CD4-positive, alpha-beta memory T cell (primary cell): ENCODE measurements at regions not wholly inside any gene's neighbourhood (a gene's known extent, or its start where the extent isn't known, plus 50 kb on each side); places are given as distances from the start of the nearest gene placed in this dataset.
"Not testable (repeated sequence)": the region's sequence is repeated elsewhere in the genome, so short reads cannot be mapped to it uniquely, and the experiment has no call there.

ENCODE experiments used
- CTCF ChIA-PET: fragments of 350-600 bp; sonication (Branson Sonifier 250); formaldehyde crosslinking; loops from one replicate; lab custom pipeline; 2021; ENCODE audit warnings: inconsistent platforms; ENCODE audit not compliant: partially characterized antibody; lab: Charles Lee
- POLR2A ChIA-PET: fragments of 350-600 bp; sonication (Branson Sonifier 250); formaldehyde crosslinking; loops from one replicate; lab custom pipeline; 2021; ENCODE audit not compliant: partially characterized antibody; lab: Charles Lee
- DNase-seq, 5 donors: peaks; one replicate each; pipeline versions ENCODE4 v3.0.0 to v3.0.0-alpha.2; 2020 to 2022; ENCODE audit warnings: mixed read lengths in 1 of 5
- H3K27ac ChIP-seq: one replicate; pipeline ENCODE4 v1.7.0; 2013; ENCODE audit warnings: low read depth, low read length
- H3K27me3 ChIP-seq: 2 replicates; pipeline ENCODE4 v1.7.0; 2013; ENCODE audit warnings: mild to moderate bottlenecking, low read length, moderate library complexity; ENCODE audit not compliant: insufficient read depth
- H3K36me3 ChIP-seq: 2 replicates; pipeline ENCODE4 v1.7.0; 2013; ENCODE audit warnings: mild to moderate bottlenecking, low read length, moderate library complexity; ENCODE audit not compliant: insufficient read depth
- H3K4me1 ChIP-seq: 2 replicates; pipeline ENCODE4 v1.7.0; 2013; ENCODE audit warnings: mild to moderate bottlenecking, low read length, moderate library complexity; ENCODE audit not compliant: insufficient read depth
- H3K4me3 ChIP-seq, 2 donors: one replicate each; pipeline ENCODE4 v1.7.0; 2013; ENCODE audit warnings: low read length in 2 of 2, mild to moderate bottlenecking in 1 of 2
- H3K9me3 ChIP-seq, 2 donors: one replicate each; pipeline ENCODE4 v1.7.0; 2013; ENCODE audit warnings: low read length in 2 of 2, control low read depth in 1 of 2; ENCODE audit not compliant: control insufficient read depth in 1 of 2
- H3K27ac Mint-ChIP-seq, 7 donors: one replicate each; pipeline ENCODE4 v1.8.0; 2020 to 2021; ENCODE audit warnings: mixed read lengths in 7 of 7, mild to moderate bottlenecking in 6 of 7, inconsistent platforms in 3 of 7, moderate library complexity in 3 of 7
- H3K27me3 Mint-ChIP-seq, 2 donors: one replicate each; pipeline ENCODE4 v1.8.0; 2020 to 2021; ENCODE audit warnings: mixed read lengths in 2 of 2
- H3K36me3 Mint-ChIP-seq, 2 donors: one replicate each; pipeline ENCODE4 v1.8.0; 2020 to 2021; ENCODE audit warnings: mixed read lengths in 2 of 2, inconsistent platforms in 1 of 2, mild to moderate bottlenecking in 1 of 2
- H3K4me1 Mint-ChIP-seq, 4 donors: one replicate each; pipeline ENCODE4 v1.8.0; 2020 to 2021; ENCODE audit warnings: mixed read lengths in 4 of 4, mild to moderate bottlenecking in 1 of 4
- H3K4me3 Mint-ChIP-seq, 8 donors: one replicate each; pipeline ENCODE4 v1.8.0; 2020 to 2021; ENCODE audit warnings: mixed read lengths in 8 of 8, mild to moderate bottlenecking in 7 of 8, moderate library complexity in 6 of 8, inconsistent platforms in 3 of 8
- H3K9me3 Mint-ChIP-seq, 8 donors: one replicate each; pipeline ENCODE4 v1.8.0; 2020 to 2021; ENCODE audit warnings: mixed read lengths in 8 of 8, mild to moderate bottlenecking in 5 of 8, inconsistent platforms in 3 of 8, moderate library complexity in 1 of 8
- intact Hi-C: fragments of 100-400 bp; cut with micrococcal nuclease; formaldehyde crosslinking; loops from one replicate; pipeline ENCODE4 v1.15.1; 2023

DNA sequence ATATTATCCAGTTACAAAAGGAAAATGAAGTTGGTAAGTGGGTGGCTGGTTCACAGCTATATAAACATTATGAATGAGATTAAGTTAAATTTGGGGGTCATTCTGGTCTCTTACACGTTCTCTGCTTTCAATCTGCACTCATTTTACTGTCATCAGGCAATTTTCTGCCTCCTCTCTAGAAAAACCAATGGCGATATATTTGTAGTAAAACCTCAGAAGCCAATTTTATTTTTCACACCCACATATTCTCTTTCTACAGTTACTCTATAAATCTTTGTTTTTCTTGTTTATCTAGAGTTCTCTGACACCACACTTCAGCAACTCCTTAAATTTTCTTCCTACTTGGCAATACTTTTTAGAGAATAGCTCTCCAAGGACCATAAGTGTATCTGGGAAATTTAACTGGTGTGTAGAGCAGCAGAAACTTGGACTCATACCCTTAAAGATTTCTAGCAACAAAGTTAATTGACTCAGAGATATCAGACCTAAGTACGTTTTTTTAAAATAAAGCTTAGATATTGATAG lies 926.9 kb downstream of the TMTC2 start:
- Histone ChIP-seq H3K27me3 (no peaks in the 10 kb centered on the region), H3K36me3 (no peaks in the 10 kb centered on the region), H3K9me3 (no peaks in the 10 kb centered on the region), H3K4me1 (no peaks in the 10 kb centered on the region), H3K27ac (no peak overlapping the region), H3K4me3 (no peak overlapping the region)
- H3K36me3 Mint-ChIP-seq = no peaks in the 10 kb centered on the region
- no peaks in the 10 kb centered on the region for H3K27me3 Mint-ChIP-seq
- ChIA-PET POLR2A (no interaction called here), CTCF (no interaction called here)
- H3K9me3 Mint-ChIP-seq = peaks cover 0 to 9% (median 3%) of the 10 kb centered on the region in 8 donors
- no peak for DNase-seq
- no peak overlapping the region for H3K4me3 Mint-ChIP-seq
- intact Hi-C loops = no loop called here
- H3K27ac Mint-ChIP-seq = no peak overlapping the region
- H3K4me1 Mint-ChIP-seq = no peaks in the 10 kb centered on the region

DNA sequence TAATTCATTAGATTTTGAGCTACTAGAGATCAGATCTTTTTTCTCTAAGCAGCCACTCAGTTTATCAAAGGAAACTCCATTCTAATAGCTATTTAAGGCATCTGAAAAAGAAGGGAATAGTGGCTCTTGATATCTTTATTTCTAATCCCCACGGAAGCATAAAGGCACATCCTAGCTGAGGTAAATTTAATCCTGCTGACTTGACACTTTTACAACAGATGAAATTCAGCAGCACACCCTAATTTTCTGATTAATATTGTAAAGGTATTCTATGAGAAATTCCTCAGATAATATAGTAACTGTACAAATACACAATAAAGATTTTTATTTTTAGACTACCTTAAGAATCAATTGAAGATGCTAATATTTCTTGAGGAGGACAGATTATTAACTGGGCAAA lies 916.4 kb downstream of the TMTC2 start:
- no peaks in the 10 kb centered on the region for H3K9me3 ChIP-seq
- DNase-seq = no peak
- no peak overlapping the region for H3K4me3 ChIP-seq
- Mint-ChIP-seq H3K9me3 (peaks cover 3 to 45% (median 21%) of the 10 kb centered on the region in 8 donors), H3K27me3 (no peaks in the 10 kb centered on the region), H3K36me3 (no peaks in the 10 kb centered on the region), H3K4me1 (no peaks in the 10 kb centered on the region), H3K4me3 (no peak overlapping the region), H3K27ac (no peak overlapping the region)
- ChIA-PET CTCF (no interaction called here), POLR2A (no interaction called here)
- H3K36me3 ChIP-seq = no peaks in the 10 kb centered on the region
- no peaks in the 10 kb centered on the region for H3K27me3 ChIP-seq
- H3K4me1 ChIP-seq = no peaks in the 10 kb centered on the region
- no peak overlapping the region for H3K27ac ChIP-seq
- intact Hi-C loops = no loop called here

GRCh38 chr12:83575326-83575725 lies 888.6 kb downstream of the TMTC2 start:
- no peak overlapping the region for H3K27ac ChIP-seq
- H3K36me3 Mint-ChIP-seq = no peaks in the 10 kb centered on the region
- no peak overlapping the region for H3K4me3 Mint-ChIP-seq
- H3K9me3 ChIP-seq = no peaks in the 10 kb centered on the region
- intact Hi-C loops = no loop called here
- H3K4me3 ChIP-seq = no peak overlapping the region
- H3K4me1 ChIP-seq = no peaks in the 10 kb centered on the region
- ChIA-PET CTCF (no interaction called here), POLR2A (no interaction called here)
- peaks cover 0 to 4% (median under 1%) of the 10 kb centered on the region in 8 donors for H3K9me3 Mint-ChIP-seq
- H3K27ac Mint-ChIP-seq = no peak overlapping the region
- H3K27me3 ChIP-seq = no peaks in the 10 kb centered on the region
- H3K27me3 Mint-ChIP-seq = no peaks in the 10 kb centered on the region
- H3K36me3 ChIP-seq = no peaks in the 10 kb centered on the region
- no peaks in the 10 kb centered on the region for H3K4me1 Mint-ChIP-seq
- no peak for DNase-seq

GRCh38 chr12:83574142-83574541 lies 887.4 kb downstream of the TMTC2 start:
- ChIA-PET POLR2A (no interaction called here), CTCF (no interaction called here)
- Mint-ChIP-seq H3K4me1 (no peaks in the 10 kb centered on the region), H3K9me3 (peaks cover 1 to 9% (median 4%) of the 10 kb centered on the region in 8 donors), H3K36me3 (no peaks in the 10 kb centered on the region), H3K4me3 (no peak overlapping the region), H3K27me3 (no peaks in the 10 kb centered on the region), H3K27ac (no peak overlapping the region)
- Histone ChIP-seq H3K4me3 (no peak overlapping the region), H3K4me1 (no peaks in the 10 kb centered on the region), H3K27me3 (no peaks in the 10 kb centered on the region), H3K9me3 (no peaks in the 10 kb centered on the region), H3K36me3 (no peaks in the 10 kb centered on the region), H3K27ac (no peak overlapping the region)
- DNase-seq = no peak
- intact Hi-C loops = no loop called here

DNA sequence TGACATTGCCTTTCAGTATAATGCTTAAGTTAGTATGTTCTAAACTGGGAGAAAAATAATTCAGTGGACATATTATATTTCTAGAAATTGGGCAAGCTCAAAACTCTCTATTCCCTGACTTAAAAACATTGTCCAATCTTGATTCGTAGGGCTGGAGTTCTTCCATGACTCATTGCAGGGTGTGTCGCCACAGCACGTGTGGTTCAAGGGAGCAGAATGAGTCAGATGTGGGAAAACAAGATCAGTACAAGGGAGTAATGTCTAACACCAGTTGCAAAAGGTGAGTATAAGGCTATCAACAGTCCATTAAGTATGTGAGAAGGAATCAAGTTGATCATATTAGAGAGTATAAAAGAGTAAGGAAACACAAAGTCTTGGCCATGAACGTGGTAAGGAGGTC lies 887.0 kb downstream of the TMTC2 start:
- no peaks in the 10 kb centered on the region for H3K4me1 ChIP-seq
- ChIA-PET CTCF (no interaction called here), POLR2A (no interaction called here)
- H3K4me3 ChIP-seq = no peak overlapping the region
- H3K9me3 ChIP-seq = no peaks in the 10 kb centered on the region
- Mint-ChIP-seq H3K36me3 (no peaks in the 10 kb centered on the region), H3K4me1 (no peaks in the 10 kb centered on the region), H3K27me3 (no peaks in the 10 kb centered on the region), H3K9me3 (peaks cover 3 to 13% (median 7%) of the 10 kb centered on the region in 8 donors), H3K27ac (no peak overlapping the region), H3K4me3 (no peak overlapping the region)
- intact Hi-C loops = no loop called here
- no peaks in the 10 kb centered on the region for H3K27me3 ChIP-seq
- no peak overlapping the region for H3K27ac ChIP-seq
- no peaks in the 10 kb centered on the region for H3K36me3 ChIP-seq
- DNase-seq = no peak

- no peak overlapping the region for H3K4me3 ChIP-seq
- CTCF ChIA-PET = no interaction called here
- no peaks in the 10 kb centered on the region for H3K4me1 Mint-ChIP-seq
- intact Hi-C loops = no loop called here
- no peak for DNase-seq
- H3K4me3 Mint-ChIP-seq = no peak overlapping the region
- no peak overlapping the region for H3K27ac Mint-ChIP-seq
- H3K9me3 ChIP-seq = no peaks in the 10 kb centered on the region
- H3K36me3 ChIP-seq = no peaks in the 10 kb centered on the region
- H3K4me1 ChIP-seq = no peaks in the 10 kb centered on the region
- no peaks in the 10 kb centered on the region for H3K27me3 ChIP-seq
- no peaks in the 10 kb centered on the region for H3K27me3 Mint-ChIP-seq
- no peak overlapping the region for H3K27ac ChIP-seq
- peaks cover 0 to 16% (median 4%) of the 10 kb centered on the region in 8 donors for H3K9me3 Mint-ChIP-seq
- POLR2A ChIA-PET = no interaction called here
- H3K36me3 Mint-ChIP-seq = no peaks in the 10 kb centered on the region
These were observed 872.9 kb downstream of the TMTC2 start for GRCh38 chr12:83559650-83560049.

GRCh38 chr12:83556040-83556439 lies 869.3 kb downstream of the TMTC2 start:
- H3K9me3 ChIP-seq, H3K27me3 Mint-ChIP-seq, H3K4me1 Mint-ChIP-seq, POLR2A ChIA-PET, H3K36me3 ChIP-seq, H3K27ac ChIP-seq, H3K4me3 ChIP-seq, H3K4me1 ChIP-seq, DNase-seq, H3K36me3 Mint-ChIP-seq, intact Hi-C loops, H3K27ac Mint-ChIP-seq, H3K4me3 Mint-ChIP-seq, CTCF ChIA-PET, H3K27me3 ChIP-seq: not testable (repeated sequence)
- peaks cover 1 to 25% (median 10%) of the 10 kb centered on the region in 8 donors for H3K9me3 Mint-ChIP-seq

DNA sequence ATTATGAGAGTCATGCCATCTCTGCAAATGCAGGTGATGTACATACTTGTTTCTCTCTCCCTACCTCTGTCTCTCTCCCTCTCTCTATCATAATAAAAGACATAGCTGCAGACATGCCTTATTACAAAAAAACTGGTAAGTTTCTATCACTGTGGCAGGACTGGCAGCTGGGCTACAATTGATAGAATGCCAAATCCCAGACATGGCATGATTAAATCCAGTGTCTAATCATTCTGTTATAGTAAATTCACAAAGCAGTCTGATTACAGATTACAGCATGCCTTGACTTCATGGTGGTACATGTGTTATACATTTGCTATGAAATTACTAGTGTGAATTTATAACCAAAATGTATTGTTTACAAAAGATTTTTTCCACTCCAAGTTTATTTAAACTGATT lies 854.7 kb downstream of the TMTC2 start:
- intact Hi-C loops = no loop called here
- Histone ChIP-seq H3K36me3 (no peaks in the 10 kb centered on the region), H3K4me1 (no peaks in the 10 kb centered on the region), H3K27me3 (no peaks in the 10 kb centered on the region), H3K27ac (no peak overlapping the region), H3K9me3 (no peaks in the 10 kb centered on the region), H3K4me3 (no peak overlapping the region)
- Mint-ChIP-seq H3K36me3 (no peaks in the 10 kb centered on the region), H3K4me1 (no peaks in the 10 kb centered on the region), H3K9me3 (peaks cover 0 to 12% (median 0%) of the 10 kb centered on the region in 8 donors), H3K4me3 (no peak overlapping the region), H3K27ac (no peak overlapping the region), H3K27me3 (no peaks in the 10 kb centered on the region)
- ChIA-PET POLR2A (no interaction called here), CTCF (no interaction called here)
- DNase-seq = no peak
